GM12873 (cell line): ENCODE measurements at regions not wholly inside any gene's neighbourhood (a gene's known extent, or its start where the extent isn't known, plus 50 kb on each side); places are given as distances from the start of the nearest gene placed in this dataset.

ENCODE experiments used
- TF ChIP-seq, protein P1 (sequence below): IDR thresholded peaks from 2 replicates; pipeline ENCODE4 v1.5.1; 2012; ENCODE audit warnings: low read depth, mild to moderate bottlenecking, moderate library complexity, low read length, control low read depth; ENCODE audit not compliant: insufficient read depth; ENCODE audit errors: missing control alignments

DNA sequence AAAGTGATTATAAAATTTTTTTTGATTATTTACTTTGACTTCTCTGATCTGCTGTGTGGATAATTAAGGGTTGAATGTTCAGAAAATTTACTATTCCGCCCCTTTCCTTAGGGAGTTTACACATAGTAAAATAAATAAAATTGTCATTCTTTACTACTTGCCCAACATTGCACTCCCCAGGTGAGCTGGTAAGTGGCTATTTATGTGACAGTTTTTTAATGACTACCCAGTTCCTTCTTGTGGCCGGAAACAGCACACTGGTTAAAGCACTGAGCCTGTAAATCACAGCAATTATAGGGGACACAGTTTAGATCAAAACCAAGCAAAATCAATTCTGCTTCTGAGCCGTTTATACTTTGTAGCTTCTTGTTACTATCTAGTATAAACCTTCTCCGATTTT lies 158.1 kb downstream of the FHIP1A start:
- TF ChIP-seq, protein P1, sequence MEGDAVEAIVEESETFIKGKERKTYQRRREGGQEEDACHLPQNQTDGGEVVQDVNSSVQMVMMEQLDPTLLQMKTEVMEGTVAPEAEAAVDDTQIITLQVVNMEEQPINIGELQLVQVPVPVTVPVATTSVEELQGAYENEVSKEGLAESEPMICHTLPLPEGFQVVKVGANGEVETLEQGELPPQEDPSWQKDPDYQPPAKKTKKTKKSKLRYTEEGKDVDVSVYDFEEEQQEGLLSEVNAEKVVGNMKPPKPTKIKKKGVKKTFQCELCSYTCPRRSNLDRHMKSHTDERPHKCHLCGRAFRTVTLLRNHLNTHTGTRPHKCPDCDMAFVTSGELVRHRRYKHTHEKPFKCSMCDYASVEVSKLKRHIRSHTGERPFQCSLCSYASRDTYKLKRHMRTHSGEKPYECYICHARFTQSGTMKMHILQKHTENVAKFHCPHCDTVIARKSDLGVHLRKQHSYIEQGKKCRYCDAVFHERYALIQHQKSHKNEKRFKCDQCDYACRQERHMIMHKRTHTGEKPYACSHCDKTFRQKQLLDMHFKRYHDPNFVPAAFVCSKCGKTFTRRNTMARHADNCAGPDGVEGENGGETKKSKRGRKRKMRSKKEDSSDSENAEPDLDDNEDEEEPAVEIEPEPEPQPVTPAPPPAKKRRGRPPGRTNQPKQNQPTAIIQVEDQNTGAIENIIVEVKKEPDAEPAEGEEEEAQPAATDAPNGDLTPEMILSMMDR = no peak

- TF ChIP-seq, protein P1 = no peak
Measured at GRCh38 chr4:151568966-151569365, 160.0 kb downstream of the FHIP1A start.

DNA sequence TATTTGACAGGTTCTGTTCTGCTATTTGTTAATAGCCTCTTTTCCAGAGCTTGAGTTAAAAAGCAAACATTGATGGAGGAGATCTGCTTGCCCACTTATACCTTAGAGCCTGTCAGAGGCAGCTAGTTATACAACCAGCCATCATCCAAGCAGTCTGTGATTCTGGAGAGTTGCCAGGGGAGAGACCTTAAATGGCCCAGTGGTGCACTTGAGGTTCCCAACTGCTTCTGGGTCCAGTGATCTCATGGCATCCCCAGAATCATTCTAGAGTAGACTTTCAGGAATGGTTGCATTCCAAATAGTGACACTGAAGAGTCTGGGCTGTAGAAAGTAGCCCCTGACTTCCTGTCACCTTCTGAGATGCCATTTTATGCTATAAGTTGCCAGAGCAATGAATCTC lies 160.7 kb downstream of the FHIP1A start:
- TF ChIP-seq, protein P1 = no peak

DNA sequence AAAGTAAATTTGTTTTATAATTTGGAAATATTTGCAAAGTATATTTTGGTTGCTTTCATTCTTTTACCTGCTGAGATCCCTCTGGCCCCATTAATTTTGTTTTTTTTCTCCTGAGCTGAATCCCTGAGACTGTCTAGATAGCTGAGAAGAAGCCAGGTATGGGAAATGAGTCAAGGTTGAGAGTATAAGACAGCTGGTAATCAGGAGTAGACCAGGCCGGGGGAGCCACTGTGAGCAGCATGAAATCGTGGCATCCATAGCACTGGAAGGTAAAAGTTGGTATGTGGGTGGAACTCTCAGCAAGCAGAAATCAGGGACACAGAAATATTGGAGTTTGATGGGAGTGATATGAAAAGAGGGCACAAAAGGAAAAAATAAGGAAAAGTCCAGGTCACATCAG lies 164.5 kb downstream of the FHIP1A start:
- TF ChIP-seq, protein P1 = no peak

DNA sequence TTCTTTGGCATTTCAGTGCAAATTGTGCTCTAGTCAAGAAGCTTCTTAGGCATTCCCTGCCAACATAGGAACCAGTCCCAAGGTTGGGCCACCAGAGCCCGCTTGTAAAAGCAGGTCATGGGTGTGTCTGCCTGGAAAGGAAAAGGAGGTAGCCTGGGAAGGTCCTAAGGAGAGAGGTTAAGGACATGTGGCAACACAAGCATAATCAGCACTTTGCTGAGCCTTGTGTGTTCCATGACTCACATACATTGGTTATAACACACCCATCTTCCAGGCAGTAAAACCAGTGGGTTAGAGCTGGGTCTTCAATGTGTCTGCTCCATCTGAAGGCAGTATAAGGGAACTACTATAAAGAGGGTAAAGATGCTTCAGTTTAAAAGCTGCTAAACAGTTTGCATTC lies 165.0 kb downstream of the FHIP1A start:
- TF ChIP-seq, protein P1 = no peak

DNA sequence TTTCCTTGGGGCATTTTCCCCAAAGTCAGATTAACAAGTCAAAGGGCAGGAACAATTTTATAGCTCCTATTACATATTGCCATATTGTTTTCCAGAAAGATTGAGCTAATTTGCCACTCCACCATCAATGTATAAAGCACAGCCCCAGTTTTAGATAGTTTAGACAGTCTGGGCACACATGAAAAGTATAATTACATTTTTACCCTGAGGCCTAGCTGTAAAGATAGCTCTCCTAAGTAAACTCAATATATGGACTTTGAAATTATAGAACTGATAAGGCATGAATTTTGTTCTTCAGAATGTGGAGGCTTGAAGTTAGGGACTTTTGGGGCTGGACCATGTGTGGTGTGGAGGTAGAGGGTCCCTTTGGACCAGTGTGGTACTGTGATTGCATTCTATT lies 166.0 kb downstream of the FHIP1A start:
- TF ChIP-seq, protein P1 = no peak

GRCh38 chr4:151575646-151576045 lies 166.7 kb downstream of the FHIP1A start:
- TF ChIP-seq, protein P1 = no peak

DNA sequence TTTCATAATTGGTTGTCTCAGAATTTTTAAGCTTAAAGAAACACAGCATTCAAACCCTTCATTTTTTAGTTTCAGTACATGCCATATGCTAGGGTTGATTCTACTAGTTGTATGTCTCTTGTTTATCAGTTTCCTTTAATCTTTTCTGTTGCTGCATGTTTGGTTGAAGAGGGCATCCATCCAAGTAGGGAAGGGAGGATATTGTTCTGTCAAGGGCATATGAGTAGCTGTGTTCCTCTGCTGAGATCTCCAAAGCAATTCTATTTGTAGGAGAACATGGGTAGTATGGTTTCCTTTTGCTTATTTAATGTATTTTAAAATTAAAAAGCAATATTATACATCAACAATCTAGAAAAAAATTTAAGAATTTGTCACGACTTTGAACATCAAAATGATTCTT lies 167.7 kb downstream of the FHIP1A start:
- TF ChIP-seq, protein P1 = no peak
